HCT116 (cell line): ENCODE measurements at regions not wholly inside any gene's neighbourhood (a gene's known extent, or its start where the extent isn't known, plus 50 kb on each side); places are given as distances from the start of the nearest gene placed in this dataset.

Experiments
- ATAC-seq: fragments of 200-7000 bp; cut with Tn5 transposase; 2 replicates; pipeline ENCODE4 v1.9.1; 2020; ENCODE audit warnings: mild to moderate bottlenecking, moderate library complexity
- BruUV-seq: library from RNA; stranded (reverse); fragments of 400-500 nt; replicated peaks from 2 replicates; lab custom pipeline; 2021; lab: Mats Ljungman, UMichigan
- CTCF ChIA-PET: fragments of 300-600 bp; sonication (Branson Sonifier 250); formaldehyde crosslinking; loops from one replicate; lab custom pipeline; 2021; ENCODE audit warnings: antibody characterized with exemption; lab: Charles Lee
- POLR2A ChIA-PET: fragments of 300-600, 350-600 bp; sonication (Branson Sonifier 250); formaldehyde crosslinking; loops from one replicate; lab custom pipeline; 2021; ENCODE audit warnings: antibody characterized with exemption; lab: Charles Lee
- RAD21 ChIA-PET, 2 experiments: fragments of 300-600 bp; sonication (Branson Sonifier 250); formaldehyde crosslinking; loops; one replicate each; lab custom pipeline; 2023; ENCODE audit warnings: low total read pairs in 2 of 2; ENCODE audit not compliant: uncharacterized antibody in 2 of 2, unreplicated experiment in 2 of 2, low non-redundant PET in 1 of 2; lab: Charles Lee
- DNase-seq: peaks from one replicate; pipeline ENCODE4 v3.0.0-alpha.2; 2010; ENCODE audit warnings: low read depth, low spot score
- H2AFZ ChIP-seq: fragments of 200-600 bp; shearing (Covaris generic), sonication (generic); 2 replicates; pipeline ENCODE4 v1.6.1; 2017; ENCODE audit warnings: low read depth, mixed run types, mixed read lengths, antibody characterized with exemption, low read length; ENCODE audit not compliant: poor library complexity, severe bottlenecking
- H3K27ac ChIP-seq: 2 replicates; pipeline ENCODE4 v1.5.1; 2012; ENCODE audit warnings: low read depth, low read length
- H3K27me3 ChIP-seq: fragments of 200-600 bp; sonication (generic); 2 replicates; pipeline ENCODE4 v1.6.1; 2016; ENCODE audit warnings: mixed run types, low read length, mixed read lengths; ENCODE audit not compliant: insufficient read depth
- H3K36me3 ChIP-seq, 2 experiments: fragments of 200-500 bp in 1 of 2; fragments of 200-600 bp in 1 of 2; sonication (Bioruptor generic) in 1 of 2; sonication (generic) in 1 of 2; 2 replicates each; pipeline versions ENCODE4 v1.5.1 to v1.6.1; 2014 to 2016; ENCODE audit warnings: low read length in 2 of 2, inconsistent platforms in 1 of 2, mixed read lengths in 1 of 2, mixed run types in 1 of 2; ENCODE audit not compliant: insufficient read depth in 2 of 2, control insufficient read depth in 1 of 2
- H3K4me1 ChIP-seq, 2 experiments: fragments of 200-600 bp in 1 of 2; sonication (generic) in 1 of 2; 2 replicates each; pipeline versions ENCODE4 v1.5.1 to v1.6.1; 2012 to 2017; ENCODE audit warnings: low read length in 2 of 2, inconsistent platforms in 1 of 2, mild to moderate bottlenecking in 1 of 2, mixed read lengths in 1 of 2, mixed run types in 1 of 2, moderate library complexity in 1 of 2; ENCODE audit not compliant: insufficient read depth in 2 of 2, control insufficient read depth in 1 of 2
- H3K4me2 ChIP-seq: fragments of 200-600 bp; sonication (generic); 2 replicates; pipeline ENCODE4 v1.6.1; 2017; ENCODE audit warnings: mixed run types, low read length, mixed read lengths
- H3K4me3 ChIP-seq, 2 experiments: fragments of 200-600 bp in 1 of 2; sonication (generic) in 1 of 2; replicated peaks in 1 of 2; 2 replicates each; pipeline ENCODE4 v1.5.1; 2011 to 2016; ENCODE audit warnings: low read length in 2 of 2, control low read depth in 1 of 2, low read depth in 1 of 2, mild to moderate bottlenecking in 1 of 2, mixed read lengths in 1 of 2, mixed run types in 1 of 2
- H3K79me2 ChIP-seq: fragments of 200-600 bp; sonication (generic); 2 replicates; pipeline ENCODE4 v1.6.1; 2017; ENCODE audit warnings: mild to moderate bottlenecking, mixed run types, low read length, moderate library complexity, mixed read lengths; ENCODE audit not compliant: insufficient read depth
- H3K9ac ChIP-seq: fragments of 200-600 bp; sonication (generic); 2 replicates; pipeline ENCODE4 v1.6.1; 2016; ENCODE audit warnings: low read length, mixed read lengths
- H3K9me2 ChIP-seq: fragments of 200-600 bp; sonication (generic), shearing (Covaris generic); 2 replicates; pipeline ENCODE4 v1.6.1; 2017; ENCODE audit warnings: mixed run types, mild to moderate bottlenecking, moderate library complexity; ENCODE audit not compliant: insufficient read depth
- H3K9me3 ChIP-seq, 2 experiments: fragments of 200-500 bp in 1 of 2; fragments of 200-600 bp in 1 of 2; sonication (Bioruptor generic) in 1 of 2; sonication (generic) in 1 of 2; 2 replicates each; pipeline ENCODE4 v1.6.1; 2014 to 2017; ENCODE audit warnings: low read length in 2 of 2, mixed read lengths in 2 of 2, inconsistent platforms in 1 of 2, low read depth in 1 of 2, mild to moderate bottlenecking in 1 of 2, mixed run types in 1 of 2, moderate library complexity in 1 of 2; ENCODE audit not compliant: control insufficient read depth in 1 of 2, insufficient read depth in 1 of 2
- H4K20me1 ChIP-seq: fragments of 200-600 bp; sonication (generic), shearing (Covaris generic); 2 replicates; pipeline ENCODE4 v1.6.1; 2017; ENCODE audit warnings: mixed run types, mild to moderate bottlenecking, moderate library complexity; ENCODE audit not compliant: insufficient read depth
- CEBPB ChIP-seq: IDR thresholded peaks from 2 replicates; pipeline ENCODE4 v1.6.1; 2012; ENCODE audit warnings: low read depth
- CTCF ChIP-seq, 3 experiments: fragments of 200-600 bp in 1 of 3; sonication (generic) in 1 of 3; IDR thresholded peaks in 2 of 3; conservative IDR thresholded peaks in 1 of 3; 2 replicates each; pipeline ENCODE4 v1.5.1; 2012 to 2017; ENCODE audit warnings: low read depth in 2 of 3, low read length in 2 of 3, antibody characterized with exemption in 1 of 3, borderline replicate concordance in 1 of 3, control low read depth in 1 of 3, mild to moderate bottlenecking in 1 of 3, mixed read lengths in 1 of 3, mixed run types in 1 of 3, moderate library complexity in 1 of 3; ENCODE audit not compliant: insufficient read depth in 1 of 3
- ELF1 ChIP-seq: IDR thresholded peaks from 2 replicates; pipeline ENCODE4 v1.6.1; 2012; ENCODE audit warnings: low read depth, borderline replicate concordance
- EZH2 ChIP-seq: fragments of 200-600 bp; sonication (generic); IDR thresholded peaks from 2 replicates; pipeline ENCODE4 v1.6.1; 2017; ENCODE audit warnings: antibody characterized with exemption, mixed run types
- MAX ChIP-seq: IDR thresholded peaks from 2 replicates; pipeline ENCODE4 v1.6.1; 2012
- POLR2AphosphoS5 ChIP-seq: IDR thresholded peaks from 2 replicates; pipeline ENCODE4 v1.6.1; 2011; ENCODE audit warnings: mild to moderate bottlenecking, low read depth, low read length, moderate library complexity
- REST ChIP-seq: IDR thresholded peaks from 2 replicates; pipeline ENCODE4 v1.6.1; 2012; ENCODE audit warnings: low read depth
- SIN3A ChIP-seq: IDR thresholded peaks from 2 replicates; pipeline ENCODE4 v1.6.1; 2012; ENCODE audit warnings: low read depth
- ZBTB33 ChIP-seq: IDR thresholded peaks from 2 replicates; pipeline ENCODE4 v1.6.1; 2011; ENCODE audit warnings: mild to moderate bottlenecking, low read length, moderate library complexity; ENCODE audit not compliant: insufficient replicate concordance; ENCODE audit errors: extremely low read depth
- ZFX ChIP-seq: fragments of 450-650 bp; IDR thresholded peaks from 2 replicates; pipeline ENCODE4 v1.6.1; 2017
- intact Hi-C: fragments of 100-400 bp; cut with micrococcal nuclease; formaldehyde crosslinking; loops from 2 replicates; pipeline ENCODE4 v1.10.0; 2022

- no TSS peak for BruUV-seq
- no peak overlapping the region for H3K9ac ChIP-seq
- no peak for DNase-seq
- H3K9me2 ChIP-seq, result no peaks in the 10 kb centered on the region
- no peaks in the 10 kb centered on the region for H4K20me1 ChIP-seq
- intact Hi-C loops, result no loop called here
- no peaks in the 10 kb centered on the region for H3K9me3 ChIP-seq
- no peak overlapping the region for H2AFZ ChIP-seq
- H3K4me3 ChIP-seq, result no peak overlapping the region
- H3K27me3 ChIP-seq, result peaks cover 7% of the 10 kb centered on the region
- no peak overlapping the region for H3K4me2 ChIP-seq
- CTCF ChIA-PET, result no interaction called here
- no peak overlapping the region for H3K27ac ChIP-seq
- H3K79me2 ChIP-seq, result no peaks in the 10 kb centered on the region
- RAD21 ChIA-PET, result no interaction called here
- POLR2A ChIA-PET, result no interaction called here
- no peaks in the 10 kb centered on the region for H3K36me3 ChIP-seq
- ATAC-seq, result no peak
- TF ChIP-seq SIN3A, result no peak
- no peak for TF ChIP-seq CTCF (IDR thresholded peaks at IDR 0.05 in 2 of 3, conservative IDR thresholded peaks at IDR 0.05 in 1 of 3; ENCODE audit: borderline replicate concordance in 1 of 3, insufficient read depth in 1 of 3, low read depth in 2 of 3, low read length in 2 of 3)
- no peak for TF ChIP-seq ZFX
- TF ChIP-seq REST, result no peak
- no peak for TF ChIP-seq ELF1
- no peak for TF ChIP-seq CEBPB
- TF ChIP-seq MAX, result no peak
- no peak for TF ChIP-seq POLR2AphosphoS5
- no peak for TF ChIP-seq EZH2
- no peak for TF ChIP-seq ZBTB33
- TF ChIP-seq, all 23 proteins: peak for 0
- no peaks in the 10 kb centered on the region for H3K4me1 ChIP-seq
These were observed 170.4 kb downstream of the NHLRC3 start for GRCh38 chr13:39208636-39209035.
